Stimulated activated CD4-positive, alpha-beta T cell treated with anti-CD3 and anti-CD28 coated beads, Interleukin-4, amount 100 ng/mL, for 4 hours (primary cell): ENCODE measurements at regions not wholly inside any gene's neighbourhood (a gene's known extent, or its start where the extent isn't known, plus 50 kb on each side); places are given as distances from the start of the nearest gene placed in this dataset.
"Not testable (repeated sequence)": the region's sequence is repeated elsewhere in the genome, so short reads cannot be mapped to it uniquely, and the experiment has no call there.

Source experiments
- DNase-seq, 2 experiments: peaks; one replicate each; pipeline ENCODE4 v3.0.0-alpha.2; 2020

DNA sequence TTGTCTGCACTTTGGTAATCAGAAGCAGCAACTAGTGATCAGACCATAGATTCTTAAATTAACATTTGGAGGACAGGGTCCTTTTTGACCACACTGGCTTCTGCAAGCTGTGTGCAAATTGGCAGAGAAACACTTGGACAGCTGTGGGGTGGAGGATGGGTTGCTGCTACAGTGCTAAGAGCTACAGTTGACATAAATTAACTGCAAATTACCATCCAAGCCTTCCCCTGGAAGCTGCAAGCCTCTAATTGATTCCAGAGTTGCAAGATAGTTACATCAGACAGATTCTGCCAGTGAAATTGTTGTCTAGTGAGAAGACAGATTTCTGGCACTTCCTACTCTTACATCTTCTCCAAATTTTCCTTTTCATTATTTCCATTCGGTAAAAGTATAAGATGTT lies 517.7 kb downstream of the DIRAS2 start:
- DNase-seq, result no peak

DNA sequence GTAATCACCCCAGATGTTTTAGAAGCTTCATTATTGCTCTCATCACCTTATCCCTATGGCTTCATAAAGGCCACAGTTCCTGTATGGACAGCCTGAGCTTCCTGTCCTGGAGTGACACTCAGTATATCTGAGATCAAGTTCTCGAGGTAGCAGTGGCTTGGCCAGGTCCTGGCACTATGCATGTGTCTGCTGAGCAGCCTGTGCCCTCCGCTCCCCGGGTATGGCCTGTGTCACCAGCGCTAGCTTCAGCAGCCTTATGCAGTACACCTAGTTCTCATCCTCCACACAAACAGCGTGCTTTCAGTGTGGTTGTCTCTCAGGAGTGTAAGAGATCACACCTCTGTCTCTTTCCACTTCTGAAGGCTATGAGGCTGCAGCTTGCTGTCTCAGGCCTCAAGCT lies 514.7 kb downstream of the DIRAS2 start:
- DNase-seq, result no peak

DNA sequence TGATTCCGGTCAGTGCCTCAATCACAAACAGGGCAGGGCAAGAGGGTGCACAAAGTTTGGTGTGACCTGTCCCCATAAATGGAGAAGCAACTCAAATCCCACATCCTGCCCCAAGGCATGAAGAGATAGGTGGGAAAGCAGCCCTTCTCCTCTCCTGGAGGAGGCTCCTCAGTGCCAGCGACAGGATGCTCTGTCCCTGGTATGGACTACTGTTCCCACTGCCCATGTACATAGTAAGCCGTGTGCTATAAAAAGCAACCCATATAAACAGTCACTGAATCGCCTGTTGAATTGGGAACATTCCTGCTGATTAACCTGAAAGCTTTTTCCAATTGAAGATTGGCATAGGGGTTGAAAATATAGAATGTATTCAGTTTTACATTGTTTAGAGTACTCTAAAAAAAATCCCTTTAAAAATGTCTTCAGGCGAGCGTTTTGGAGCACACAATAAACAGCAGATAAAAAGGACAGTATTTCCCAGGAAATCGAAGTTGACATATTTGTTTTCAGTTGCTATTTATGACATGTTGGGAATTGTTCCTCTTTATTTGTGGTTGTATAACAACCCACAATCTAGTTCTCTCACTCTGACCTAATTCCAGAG lies 513.9 kb downstream of the DIRAS2 start:
- DNase-seq, result no peak

DNA sequence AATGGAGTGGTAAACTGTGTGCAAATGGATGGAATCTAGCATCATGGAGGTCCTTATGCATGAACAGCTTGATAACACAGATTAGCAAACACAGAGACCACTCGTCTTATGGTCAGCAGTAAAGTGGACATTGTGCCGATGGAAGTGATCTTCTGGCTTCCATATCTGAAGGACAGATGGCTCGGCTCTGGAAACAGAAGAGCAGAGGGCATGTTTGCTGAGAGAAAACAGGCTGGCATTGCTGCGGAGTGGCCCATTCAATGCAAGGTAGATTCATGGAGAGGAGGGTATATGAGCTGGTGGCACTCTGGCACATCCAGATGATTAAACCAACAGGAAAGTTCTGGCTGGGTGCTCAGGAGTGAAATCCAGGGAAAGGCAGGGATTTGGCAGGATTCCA lies 513.2 kb downstream of the DIRAS2 start:
- no peak for DNase-seq

DNA sequence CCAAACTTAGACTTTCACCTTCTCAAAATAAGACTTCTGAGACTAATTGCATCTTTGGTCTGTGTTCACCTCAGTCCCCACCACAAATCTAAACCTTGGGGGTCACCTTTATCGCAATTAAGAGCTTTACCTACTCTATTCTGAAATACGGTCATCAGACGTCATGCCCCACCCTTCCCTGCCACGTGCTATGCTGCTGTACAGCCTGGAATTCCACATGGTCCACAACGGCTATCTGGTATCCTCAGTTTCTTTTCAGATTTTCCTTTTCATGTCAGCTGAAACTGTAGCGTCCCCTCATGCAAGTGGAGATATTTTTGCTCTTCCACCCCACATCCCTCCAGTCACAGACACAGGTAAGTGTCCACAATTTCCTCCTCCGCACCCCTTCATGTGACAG lies 511.1 kb downstream of the DIRAS2 start:
- no peak for DNase-seq

DNA sequence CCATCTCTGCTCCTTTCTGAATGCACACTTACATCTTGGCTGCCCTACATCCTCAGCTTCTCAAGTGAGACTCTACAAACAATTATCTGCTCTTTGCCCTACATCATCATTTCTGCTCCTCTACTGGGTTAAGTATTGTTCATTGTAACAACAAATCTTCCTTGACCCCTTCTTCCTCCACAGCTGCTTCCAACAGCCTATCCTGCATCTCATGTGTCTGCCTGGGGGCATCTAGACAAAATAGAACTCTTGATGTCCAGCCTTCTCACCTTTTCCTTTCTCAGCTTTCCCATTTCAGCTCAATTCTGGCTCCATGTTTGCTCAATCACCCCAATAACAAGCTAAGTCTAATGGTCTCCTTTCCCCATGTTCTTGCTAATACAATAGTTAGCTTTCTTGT lies 509.8 kb downstream of the DIRAS2 start:
- no peak for DNase-seq

DNA sequence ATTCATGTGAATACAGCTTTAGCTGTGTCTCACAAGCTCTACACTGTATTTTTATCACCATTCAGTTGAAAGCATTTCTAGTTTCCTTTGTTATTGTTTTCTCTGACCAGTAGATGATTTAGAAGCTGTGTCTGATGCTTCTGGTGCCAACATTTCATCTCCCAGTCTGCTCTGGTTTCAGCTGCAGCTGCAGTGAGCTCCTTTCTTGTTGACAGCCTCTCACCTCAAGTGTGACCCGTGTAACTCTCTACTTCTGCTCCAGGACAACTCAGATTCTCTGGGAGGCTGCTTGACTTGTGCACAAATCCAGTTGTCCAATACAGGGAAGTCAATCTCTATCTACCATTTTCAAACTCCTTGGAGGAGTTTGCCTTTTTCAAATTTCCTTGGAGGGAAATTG lies 504.8 kb downstream of the DIRAS2 start:
- no peak for DNase-seq

DNA sequence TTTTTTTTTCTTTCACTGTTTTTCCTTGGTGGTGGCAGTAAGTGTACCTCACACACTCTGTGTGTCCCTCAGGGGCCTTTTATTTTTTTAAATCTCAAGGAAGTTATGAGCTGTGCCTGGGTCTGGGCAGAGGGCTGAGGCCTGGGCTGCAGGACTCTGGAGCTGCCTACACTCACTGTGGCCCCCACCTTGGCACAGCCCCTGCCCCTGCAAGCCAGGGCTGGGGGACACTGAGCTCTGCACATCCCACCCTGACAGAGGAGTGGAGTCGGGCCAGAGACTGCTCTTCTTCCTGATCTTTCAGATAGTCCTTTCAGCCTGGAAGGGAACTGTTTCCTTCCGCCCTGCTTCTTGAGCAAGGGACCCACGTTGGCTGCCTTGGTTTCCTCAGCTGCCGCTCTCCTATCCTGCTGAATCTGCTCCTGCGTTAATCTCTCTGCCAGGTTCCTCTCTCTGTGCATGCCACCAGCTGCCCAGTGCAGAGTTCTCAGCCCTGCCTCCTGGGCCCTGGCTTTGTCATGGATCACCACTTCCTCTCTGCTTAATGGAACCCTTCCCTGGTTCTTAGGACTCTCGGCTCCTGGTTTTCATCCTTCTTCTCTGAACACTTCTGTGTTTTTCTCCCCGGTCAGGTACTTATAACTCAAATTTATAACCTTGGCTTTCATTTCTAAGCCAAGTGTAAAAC lies 502.3 kb downstream of the DIRAS2 start:
- DNase-seq, result no peak

DNA sequence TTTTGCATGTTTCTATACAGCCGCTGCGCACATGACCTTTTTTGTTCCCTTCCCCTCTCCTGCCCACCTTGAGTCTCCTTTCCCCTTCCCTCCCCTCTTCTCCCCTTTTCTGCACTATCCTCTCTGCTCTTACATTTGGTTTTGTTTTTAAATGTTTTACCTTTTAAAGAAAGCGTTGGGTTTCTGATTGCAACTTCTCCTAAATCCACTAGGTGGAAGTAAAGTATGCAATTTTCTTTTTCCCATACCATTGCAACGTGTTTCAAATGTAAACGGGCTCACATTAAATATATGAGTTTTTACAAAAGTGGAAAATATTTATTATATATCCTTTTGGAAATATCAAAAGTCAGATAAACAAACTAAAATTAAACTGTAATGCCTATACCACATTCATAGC lies 500.9 kb downstream of the DIRAS2 start:
- no peak for DNase-seq

DNA sequence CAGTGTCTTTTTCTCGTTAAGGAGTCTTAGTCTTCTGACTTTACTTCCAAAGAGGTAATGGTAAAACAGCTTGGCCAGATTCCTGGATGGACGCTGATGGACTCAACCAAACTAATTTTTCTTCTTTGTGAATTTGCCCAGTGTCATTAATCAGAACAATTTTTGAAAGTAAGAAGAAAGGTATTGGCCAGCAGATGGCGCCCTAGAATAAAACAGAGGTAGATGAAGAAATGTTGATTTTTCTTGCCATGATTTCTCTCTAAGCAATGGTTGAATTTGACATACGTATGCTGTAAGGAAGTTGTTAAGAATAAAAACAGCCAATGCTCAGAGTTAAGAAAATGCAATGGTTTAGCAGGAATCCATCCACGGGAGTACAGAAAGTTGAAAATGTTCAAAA lies 500.0 kb downstream of the DIRAS2 start:
- peak; percentile 31 to 50 for DNase-seq

DNA sequence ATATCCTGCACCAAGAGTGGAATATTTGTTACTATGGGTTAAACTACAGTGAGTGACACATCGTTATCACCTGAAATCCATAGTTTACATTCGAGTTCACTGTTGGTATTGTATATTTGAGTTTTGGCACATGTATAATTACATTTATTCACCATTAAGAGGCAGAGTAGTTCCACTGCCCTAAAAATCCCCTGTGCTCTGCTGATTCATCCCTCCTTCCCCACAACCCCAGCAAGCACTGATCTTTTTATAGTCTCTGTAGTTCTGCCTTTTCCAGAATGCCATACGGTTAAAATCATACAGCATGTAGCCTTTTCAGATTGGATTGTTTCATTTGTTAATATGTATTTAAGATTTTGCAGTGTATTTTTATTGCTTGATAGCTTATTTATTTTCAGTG lies 495.2 kb downstream of the DIRAS2 start:
- DNase-seq, result no peak

DNA sequence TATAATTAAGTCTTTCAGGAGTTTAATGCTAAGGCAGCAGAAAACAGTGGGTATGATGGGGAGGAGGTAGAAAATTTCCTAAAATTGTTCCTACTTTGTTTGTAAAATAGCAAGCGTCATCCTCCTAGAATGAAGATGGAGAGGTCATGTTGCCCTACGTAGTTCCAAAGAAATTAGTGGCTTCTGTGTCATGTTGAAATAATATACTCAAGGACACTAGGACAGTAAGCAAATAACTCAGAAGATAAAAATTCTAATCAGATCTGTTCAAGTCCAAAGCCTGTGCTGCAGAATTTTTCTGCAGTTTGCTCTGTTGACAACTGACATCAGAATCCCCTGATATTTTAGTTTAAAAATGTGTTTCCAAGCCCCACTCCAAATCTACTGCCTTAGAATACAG lies 486.3 kb downstream of the DIRAS2 start:
- no peak for DNase-seq

DNA sequence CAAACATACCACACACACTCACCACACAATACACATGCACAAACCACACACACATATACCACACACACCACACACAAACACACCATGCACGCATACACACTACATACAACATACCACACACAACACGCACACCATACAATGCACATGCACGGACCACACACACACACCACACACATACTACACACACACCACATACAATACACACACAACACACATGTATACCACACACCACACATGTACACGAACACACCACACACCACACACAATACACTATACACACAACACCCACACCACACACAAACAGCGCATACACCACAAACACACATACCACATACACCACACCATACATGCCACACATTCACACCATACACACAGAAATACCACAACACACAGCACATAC lies 480.3 kb downstream of the DIRAS2 start:
- DNase-seq, result no peak

DNA sequence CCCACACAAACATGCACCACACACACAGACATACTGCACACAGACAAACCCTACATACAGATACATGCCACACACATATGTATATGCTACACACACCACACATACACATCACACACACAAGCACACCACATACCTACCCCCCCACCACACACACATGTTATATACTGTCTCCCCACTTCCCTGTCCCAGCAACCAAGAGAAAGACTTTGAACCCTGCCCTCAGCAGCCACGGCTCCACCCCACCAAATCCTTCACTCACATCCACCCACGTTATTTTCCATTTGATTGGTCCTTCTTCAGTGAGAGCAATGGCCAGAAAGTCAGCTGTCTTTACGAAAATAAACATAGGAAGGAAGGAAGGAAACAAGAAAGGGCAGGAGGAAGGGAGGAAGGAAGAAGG lies 479.8 kb downstream of the DIRAS2 start:
- no peak for DNase-seq

DNA sequence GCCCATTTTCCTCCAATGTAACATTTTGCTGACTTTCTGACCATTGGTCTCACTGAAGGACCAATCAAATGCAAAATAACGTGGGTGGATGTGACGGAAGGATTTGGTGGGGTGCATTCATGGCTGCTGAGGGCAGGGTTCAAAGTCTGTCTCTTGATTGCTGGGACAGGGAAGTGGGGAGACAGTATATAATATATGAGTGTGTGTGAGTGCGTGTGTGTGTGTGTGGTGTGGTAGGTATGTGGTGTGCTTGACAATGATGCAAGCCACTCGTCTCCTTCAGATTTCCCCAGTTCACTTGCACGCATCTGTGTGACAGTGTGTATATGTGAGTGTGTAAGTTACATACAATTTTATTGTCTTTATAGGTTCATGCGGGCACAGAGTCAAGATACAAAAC lies 477.3 kb downstream of the DIRAS2 start:
- DNase-seq, result no peak

DNA sequence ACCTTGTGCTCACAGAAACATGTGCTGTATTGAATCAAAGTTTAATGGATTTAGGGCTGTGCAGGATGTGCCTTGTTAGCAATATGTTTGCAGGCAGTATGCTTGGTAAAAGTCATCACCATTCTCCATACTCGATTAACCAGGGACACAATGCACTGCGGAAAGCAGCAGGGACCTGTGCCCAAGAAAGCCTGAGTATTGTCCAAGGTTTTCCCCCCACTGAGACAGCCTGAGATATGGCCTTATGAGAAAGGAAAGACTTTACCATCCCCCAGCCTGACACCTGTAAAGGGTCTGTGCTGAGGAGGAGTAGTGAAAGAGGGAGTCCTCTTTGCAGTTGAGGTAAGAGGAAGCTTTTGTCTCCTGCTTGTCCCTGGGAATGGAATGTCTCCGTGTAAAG lies 476.2 kb downstream of the DIRAS2 start:
- DNase-seq, result not testable (repeated sequence)

DNA sequence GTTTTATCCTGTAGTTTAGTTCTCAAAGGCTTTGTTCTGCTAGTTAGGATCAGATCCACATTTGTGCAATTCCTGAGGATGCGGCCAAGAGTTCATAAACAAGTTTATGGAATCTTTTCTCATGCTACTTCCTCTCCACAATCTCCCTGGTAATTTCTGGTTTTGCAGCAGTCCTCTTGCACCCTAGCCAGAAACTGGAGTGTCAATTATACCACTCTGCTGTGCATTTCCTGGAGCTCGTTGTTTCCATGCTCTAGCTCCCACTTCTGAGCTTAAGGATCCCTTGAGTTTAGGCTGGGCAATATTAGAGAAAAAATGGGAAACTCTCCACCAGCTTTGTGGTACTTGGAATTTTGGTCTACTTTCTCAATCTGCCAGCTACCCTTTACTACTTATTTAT lies 474.7 kb downstream of the DIRAS2 start:
- no peak for DNase-seq

DNA sequence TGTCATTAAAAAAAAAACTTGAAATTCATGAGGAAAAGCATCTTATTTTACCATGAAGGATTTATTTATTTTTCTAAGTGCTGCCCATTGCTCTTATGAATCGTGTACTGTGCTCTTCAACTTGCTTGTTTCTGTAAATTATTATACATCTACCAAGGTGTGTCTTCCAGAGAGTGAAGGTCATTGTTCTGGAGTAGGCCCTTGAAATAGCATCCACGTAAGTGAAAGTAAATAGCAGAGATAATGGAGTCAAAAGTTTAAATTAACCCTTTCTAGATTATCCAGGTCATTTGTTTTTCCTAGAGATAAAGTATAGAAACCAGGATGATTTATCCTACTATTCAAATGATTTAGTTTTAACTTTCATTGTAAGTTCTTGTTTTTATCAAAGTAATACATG lies 473.1 kb downstream of the DIRAS2 start:
- DNase-seq, result no peak

DNA sequence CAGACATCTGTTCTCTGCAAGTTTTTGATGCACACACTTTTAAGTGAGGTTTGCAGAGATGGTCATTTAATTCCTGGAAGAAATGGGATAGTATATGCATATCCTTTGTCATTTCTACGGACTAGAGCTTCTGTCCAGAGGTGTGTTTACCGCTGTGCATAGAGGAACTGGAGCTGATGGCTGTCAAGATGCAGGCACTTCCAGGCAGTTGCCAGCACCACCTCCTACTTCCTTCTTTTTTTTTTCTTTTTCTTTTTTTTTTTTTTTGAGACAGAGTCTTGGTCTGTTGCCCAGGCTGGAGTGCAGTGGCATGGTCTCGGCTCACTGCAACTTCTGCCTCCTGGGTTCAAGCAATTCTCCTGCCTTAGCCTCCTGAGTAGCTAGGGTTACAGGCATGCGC lies 468.7 kb downstream of the DIRAS2 start:
- not testable (repeated sequence) for DNase-seq

DNA sequence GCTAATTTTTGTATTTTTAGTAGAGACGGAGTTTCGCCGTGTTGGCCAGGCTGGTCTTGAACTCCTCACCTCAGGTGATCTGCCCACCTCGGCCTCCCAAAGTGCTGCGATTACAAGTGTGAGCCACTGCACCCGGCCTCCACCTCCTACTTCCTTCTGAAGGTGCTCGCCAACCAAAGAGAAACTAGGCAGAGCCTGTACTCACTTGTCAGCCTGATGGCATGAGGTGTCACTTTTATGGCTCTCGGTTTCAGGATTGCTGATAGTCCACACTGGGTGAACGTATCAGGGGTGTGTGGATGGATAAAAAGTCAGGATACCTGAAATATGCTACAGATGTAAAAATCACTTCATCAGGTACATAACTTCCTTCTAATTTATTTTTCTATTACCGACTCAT lies 468.3 kb downstream of the DIRAS2 start:
- DNase-seq, result not testable (repeated sequence)

DNA sequence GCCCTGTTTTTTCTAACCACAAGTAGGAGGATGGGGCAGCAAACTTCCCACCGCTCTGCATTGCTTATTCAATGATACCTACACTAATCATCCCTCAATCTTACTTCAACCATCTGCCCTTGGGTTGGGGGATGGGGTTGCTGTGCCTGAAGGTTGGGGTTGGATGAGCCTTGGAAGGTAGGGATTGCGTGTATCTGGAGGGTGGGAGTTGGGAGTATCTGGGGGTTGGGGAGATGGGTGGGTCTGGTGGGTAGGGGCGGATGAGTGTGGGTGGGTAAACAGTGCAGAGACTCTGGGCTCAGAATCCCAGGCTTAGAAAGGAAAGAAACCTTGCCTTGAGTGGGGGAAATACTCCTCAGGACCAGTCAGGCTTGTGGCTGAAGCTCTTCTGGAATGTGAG lies 467.4 kb downstream of the DIRAS2 start:
- DNase-seq, result no peak

DNA sequence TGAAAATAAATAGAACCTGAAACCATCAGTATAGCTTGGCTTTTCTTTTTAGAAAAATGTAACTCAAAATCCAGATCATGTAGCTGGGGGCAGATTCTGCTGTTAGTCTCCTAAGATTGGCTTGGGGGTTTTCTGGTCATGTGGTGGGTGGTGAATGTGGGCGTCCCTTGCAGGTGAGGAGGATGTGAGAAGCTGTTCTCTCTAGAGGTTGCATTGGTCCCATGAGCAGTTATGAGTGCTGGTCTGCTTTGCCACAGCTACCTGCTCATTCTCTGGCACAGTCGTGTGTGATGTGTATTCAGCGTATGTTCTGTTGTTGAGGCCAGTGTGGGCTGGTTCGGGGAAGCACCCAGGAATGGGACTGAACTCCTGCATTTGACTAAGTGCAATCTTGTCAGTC lies 466.8 kb downstream of the DIRAS2 start:
- DNase-seq, result no peak

DNA sequence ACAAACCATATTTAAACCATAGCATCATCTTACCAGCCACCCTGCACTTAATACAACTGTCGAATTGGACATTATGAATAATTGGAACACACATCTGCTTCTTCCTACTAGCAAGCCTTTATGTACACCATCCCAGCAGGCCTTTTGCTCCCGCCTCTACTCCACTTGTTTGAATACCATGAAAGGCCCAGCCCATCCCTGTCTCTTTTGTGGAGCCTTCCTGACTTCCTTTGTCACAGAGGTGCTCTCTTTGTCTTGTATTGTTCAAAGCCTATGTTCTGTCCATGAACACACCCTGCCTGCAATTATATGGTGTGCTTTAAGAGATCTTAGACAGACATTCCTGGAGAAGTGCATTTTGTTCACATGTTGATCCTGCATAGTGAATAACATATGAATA lies 465.7 kb downstream of the DIRAS2 start:
- no peak for DNase-seq

DNA sequence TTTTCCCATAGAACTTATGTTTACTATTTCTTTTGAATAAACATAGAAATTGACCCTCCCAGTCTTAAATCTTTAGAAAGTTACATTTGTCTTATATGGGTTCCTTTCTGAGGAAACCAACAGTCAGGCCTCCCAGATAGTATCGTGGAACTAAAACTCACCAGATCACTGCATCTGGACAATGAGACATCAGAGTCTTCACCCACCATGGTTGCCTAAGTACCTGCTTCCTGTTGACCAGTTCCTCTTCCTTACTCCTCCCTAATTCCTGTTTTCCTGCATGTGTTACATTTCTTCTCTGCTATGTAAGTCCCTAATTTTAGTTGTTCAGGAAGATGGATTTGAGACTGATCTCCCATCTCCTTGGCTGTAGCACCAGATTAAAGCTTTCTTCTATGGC lies 462.2 kb downstream of the DIRAS2 start:
- DNase-seq, result no peak

DNA sequence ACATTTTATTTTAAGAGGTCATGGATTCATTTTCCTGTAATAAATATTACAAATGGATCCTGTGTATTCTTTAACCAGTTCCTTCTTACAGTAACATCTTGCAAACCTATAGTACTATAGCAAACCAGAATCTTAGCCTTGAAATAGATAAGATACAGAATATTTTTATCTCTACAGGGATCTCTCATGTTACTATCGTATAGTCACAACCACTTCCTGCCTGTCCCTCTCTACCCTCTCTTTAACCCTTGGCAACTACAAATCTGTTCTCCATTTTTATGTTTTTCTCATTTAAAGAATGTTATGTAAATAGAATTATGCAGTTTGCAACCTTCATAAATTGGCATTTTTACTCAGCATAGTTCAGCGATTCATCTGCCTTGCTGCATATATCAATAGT lies 454.0 kb downstream of the DIRAS2 start:
- no peak for DNase-seq
